Spleen (tissue), 11 donors: ENCODE measurements at regions not wholly inside any gene's neighbourhood (a gene's known extent, or its start where the extent isn't known, plus 50 kb on each side); places are given as distances from the start of the nearest gene placed in this dataset.

Source experiments
- DNase-seq: peaks from one replicate; pipeline ENCODE4 v3.0.0-alpha.2; 2020
- H3K27ac ChIP-seq, 8 donors: fragments of 200-600 bp; sonication (generic) in 7 of 8; 1 replicate in 4 of 8; 2 replicates in 4 of 8; pipeline versions ENCODE4 v1.5.0 to v1.8.0; 2016 to 2021; ENCODE audit warnings: inconsistent platforms in 4 of 8, mild to moderate bottlenecking in 4 of 8, moderate library complexity in 1 of 8
- H3K27me3 ChIP-seq, 7 donors: fragments of 200-600 bp; sonication (generic) in 6 of 7; replicated peaks in 1 of 7; 1 replicate in 4 of 7; 2 replicates in 3 of 7; pipeline versions ENCODE4 v1.5.0 to v1.8.0; 2016 to 2021; ENCODE audit warnings: inconsistent platforms in 3 of 7, mild to moderate bottlenecking in 1 of 7
- H3K36me3 ChIP-seq, 6 donors: fragments of 200-600 bp; sonication (generic) in 5 of 6; 1 replicate in 4 of 6; 2 replicates in 2 of 6; pipeline versions ENCODE4 v1.5.0 to v1.8.0; 2016 to 2021; ENCODE audit warnings: inconsistent platforms in 2 of 6
- H3K4me1 ChIP-seq, 6 donors: fragments of 200-600 bp; sonication (generic) in 5 of 6; 1 replicate in 3 of 6; 2 replicates in 3 of 6; pipeline versions ENCODE4 v1.5.0 to v1.8.0; 2016 to 2021; ENCODE audit warnings: inconsistent platforms in 3 of 6
- H3K4me3 ChIP-seq, 8 donors: fragments of 200-600 bp; sonication (generic) in 7 of 8; 1 replicate in 4 of 8; 2 replicates in 4 of 8; pipeline versions ENCODE4 v1.5.0 to v1.8.0; 2016 to 2021; ENCODE audit warnings: inconsistent platforms in 4 of 8, mild to moderate bottlenecking in 4 of 8, moderate library complexity in 2 of 8
- H3K9me3 ChIP-seq, 8 donors: fragments of 200-600 bp; sonication (generic) in 7 of 8; 1 replicate in 4 of 8; 2 replicates in 4 of 8; pipeline versions ENCODE4 v1.5.0 to v1.8.0; 2016 to 2021; ENCODE audit warnings: inconsistent platforms in 4 of 8
- POLR2A ChIP-seq, 3 donors: fragments of 450-650 bp; IDR thresholded peaks; one replicate each; pipeline ENCODE4 v1.5.1; 2017; ENCODE audit warnings: antibody characterized with exemption in 3 of 3, mild to moderate bottlenecking in 1 of 3
- POLR2AphosphoS5 ChIP-seq, 3 donors: sonication (generic); formaldehyde crosslinking; IDR thresholded peaks; one replicate each; pipeline ENCODE4 v1.5.1; 2017; ENCODE audit warnings: antibody characterized with exemption in 3 of 3
- WGBS, 5 donors: extraction: QIAGEN DNeasy Blood & Tissue Kit in 3 of 5; methylation state at CpG; one replicate each; pipeline versions ENCODE4 v1.1.5 to v1.1.7; 2013 to 2018; 5-methylcytosine and 5-hydroxymethylcytosine counted together
- intact Hi-C: fragments of 100-400 bp; cut with DNase I; formaldehyde crosslinking; loops from one replicate; pipeline ENCODE4 v1.15.0; 2023; ENCODE audit warnings: low total_unique reads
- TF ChIP-seq, protein P1 (sequence below), 11 experiments: fragments of 200-600 bp in 7 of 11; fragments of 450-650 bp in 4 of 11; sonication (generic) in 4 of 11; IDR thresholded peaks in 8 of 11; conservative IDR thresholded peaks in 3 of 11; 1 replicate in 7 of 11; 2 replicates in 4 of 11; pipeline versions ENCODE4 v1.4.0 to v1.8.0; 2016 to 2021; ENCODE audit warnings: antibody characterized with exemption in 11 of 11, inconsistent platforms in 4 of 11, mild to moderate bottlenecking in 1 of 11
- donor health status: healthy with polysubstance abuse.
- donor health status: DM: no; HTN: no; CAD: no; lungs with moderate emphysema.
- donor health status: DM: no; HTN: no; CAD: no.
- donor health status: Bipolar disorder and iron deficiency.
- donor health status: healthy.
- donor health status: DM: no; HTN: no; CAD: no.
- donor health status: DM: yes; HTN: yes; CAD: no.

DNA sequence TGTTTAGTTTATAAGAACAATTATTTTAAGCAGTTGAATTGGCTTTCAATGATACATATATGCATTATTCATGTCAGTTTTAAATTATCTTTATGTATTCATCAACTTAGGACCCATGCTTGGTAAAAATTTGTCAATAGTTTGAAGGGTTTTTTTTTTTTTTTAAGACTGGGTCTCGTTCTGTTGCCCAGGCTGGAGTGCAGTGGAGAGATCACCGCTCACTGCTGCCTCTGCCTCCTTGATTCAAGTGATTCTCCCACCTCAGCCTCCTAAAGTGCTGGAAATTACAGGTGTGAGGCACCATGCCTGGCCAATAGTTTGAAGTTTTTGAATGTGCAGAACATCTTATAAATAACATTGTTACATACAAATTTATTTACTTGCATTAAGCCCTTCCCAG lies 1671.0 kb upstream of the B3GALT2 start:
- intact Hi-C loops: no loop called here
- Histone ChIP-seq H3K36me3 (no peaks in the 10 kb centered on the region), H3K27me3 (no peaks in the 10 kb centered on the region), H3K27ac (no peak overlapping the region), H3K4me1 (no peaks in the 10 kb centered on the region), H3K9me3 (peaks cover 0 to 15% (median 4%) of the 10 kb centered on the region in 8 donors), H3K4me3 (no peak overlapping the region)
- no peak for DNase-seq
- TF ChIP-seq, protein P1, sequence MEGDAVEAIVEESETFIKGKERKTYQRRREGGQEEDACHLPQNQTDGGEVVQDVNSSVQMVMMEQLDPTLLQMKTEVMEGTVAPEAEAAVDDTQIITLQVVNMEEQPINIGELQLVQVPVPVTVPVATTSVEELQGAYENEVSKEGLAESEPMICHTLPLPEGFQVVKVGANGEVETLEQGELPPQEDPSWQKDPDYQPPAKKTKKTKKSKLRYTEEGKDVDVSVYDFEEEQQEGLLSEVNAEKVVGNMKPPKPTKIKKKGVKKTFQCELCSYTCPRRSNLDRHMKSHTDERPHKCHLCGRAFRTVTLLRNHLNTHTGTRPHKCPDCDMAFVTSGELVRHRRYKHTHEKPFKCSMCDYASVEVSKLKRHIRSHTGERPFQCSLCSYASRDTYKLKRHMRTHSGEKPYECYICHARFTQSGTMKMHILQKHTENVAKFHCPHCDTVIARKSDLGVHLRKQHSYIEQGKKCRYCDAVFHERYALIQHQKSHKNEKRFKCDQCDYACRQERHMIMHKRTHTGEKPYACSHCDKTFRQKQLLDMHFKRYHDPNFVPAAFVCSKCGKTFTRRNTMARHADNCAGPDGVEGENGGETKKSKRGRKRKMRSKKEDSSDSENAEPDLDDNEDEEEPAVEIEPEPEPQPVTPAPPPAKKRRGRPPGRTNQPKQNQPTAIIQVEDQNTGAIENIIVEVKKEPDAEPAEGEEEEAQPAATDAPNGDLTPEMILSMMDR (IDR thresholded peaks at IDR 0.05 in 8 of 11, conservative IDR thresholded peaks at IDR 0.05 in 3 of 11): no peak
- whole genome bisulfite sequencing, 5 donors: 72 to 96% (median 83%) methylated on average over 2 of the region's 2 CpGs

DNA sequence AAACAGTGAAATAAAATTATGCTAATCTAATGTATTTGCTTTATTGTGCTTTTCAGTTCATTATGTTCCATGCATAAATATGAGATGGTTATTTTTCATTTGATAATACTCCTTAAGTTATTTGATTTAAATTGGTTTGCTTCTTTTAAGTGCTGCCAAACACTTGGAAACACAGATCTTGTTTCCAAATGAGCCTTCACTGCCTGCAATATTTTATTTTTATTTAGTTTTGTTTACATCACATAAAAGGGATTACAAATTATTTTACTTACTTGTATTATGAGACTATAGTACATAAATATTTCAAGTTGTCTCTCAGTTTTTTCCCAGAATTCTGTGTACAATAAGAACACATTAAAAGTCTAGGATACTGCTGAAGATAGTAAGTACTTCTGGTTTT lies 1662.4 kb upstream of the B3GALT2 start:
- H3K27ac ChIP-seq: no peak overlapping the region
- H3K36me3 ChIP-seq: no peaks in the 10 kb centered on the region
- DNase-seq: no peak
- intact Hi-C loops: no loop called here
- TF ChIP-seq POLR2A (IDR thresholded peaks at IDR 0.05) (no peak), POLR2AphosphoS5 (IDR thresholded peaks at IDR 0.05) (no peak)
- TF ChIP-seq, protein P1 (IDR thresholded peaks at IDR 0.05 in 8 of 11, conservative IDR thresholded peaks at IDR 0.05 in 3 of 11): no peak
- no peaks in the 10 kb centered on the region for H3K27me3 ChIP-seq
- H3K9me3 ChIP-seq: no peaks in the 10 kb centered on the region
- H3K4me3 ChIP-seq: no peak overlapping the region
- H3K4me1 ChIP-seq: no peaks in the 10 kb centered on the region

DNA sequence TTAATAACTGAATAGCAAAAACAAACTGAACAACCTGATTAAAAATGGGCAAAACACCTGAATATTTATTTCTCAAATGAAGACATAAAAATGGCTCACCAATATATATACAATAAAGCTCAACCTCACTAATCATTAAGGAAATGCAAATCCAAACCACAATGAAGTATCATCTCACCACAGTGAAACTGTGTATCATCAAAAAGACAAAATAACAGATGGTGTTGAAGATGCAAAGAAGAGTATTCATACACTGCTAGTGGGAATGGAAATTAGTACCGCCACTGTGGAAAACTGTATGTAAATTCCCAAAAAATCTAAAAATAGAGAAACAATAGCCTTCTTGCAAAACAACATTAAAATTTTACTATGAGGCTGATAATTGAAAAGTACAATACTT lies 1660.1 kb upstream of the B3GALT2 start:
- no peak overlapping the region for H3K27ac ChIP-seq
- intact Hi-C loops: no loop called here
- no peaks in the 10 kb centered on the region for H3K4me1 ChIP-seq
- WGBS, 5 donors: 84 to 93% (median 86%) methylated on average over 1 of the region's 1 CpG
- H3K27me3 ChIP-seq: no peaks in the 10 kb centered on the region
- DNase-seq: no peak
- TF ChIP-seq POLR2AphosphoS5 (IDR thresholded peaks at IDR 0.05): no peak
- TF ChIP-seq, protein P1 (IDR thresholded peaks at IDR 0.05 in 8 of 11, conservative IDR thresholded peaks at IDR 0.05 in 3 of 11): no peak
- TF ChIP-seq POLR2A (IDR thresholded peaks at IDR 0.05): no peak
- H3K4me3 ChIP-seq: no peak overlapping the region
- H3K36me3 ChIP-seq: no peaks in the 10 kb centered on the region
- no peaks in the 10 kb centered on the region for H3K9me3 ChIP-seq

DNA sequence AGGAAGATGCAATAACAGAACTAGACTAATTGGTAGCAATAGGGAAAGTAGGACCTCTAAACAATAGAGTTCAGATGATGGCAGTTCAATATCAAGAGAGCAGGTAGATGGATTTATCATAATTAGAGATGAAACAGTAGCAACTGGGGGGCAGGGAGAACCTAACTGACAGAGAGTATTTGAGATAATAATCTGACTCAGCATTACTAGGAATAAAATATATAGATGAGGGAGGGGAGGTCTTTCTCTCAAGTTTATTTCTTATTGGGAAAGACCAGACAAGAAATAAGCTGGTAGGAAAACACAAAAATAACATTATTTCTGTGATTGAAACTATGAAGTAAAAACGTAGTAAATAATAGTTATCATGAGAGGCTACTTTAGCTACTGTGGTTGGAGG lies 1656.7 kb upstream of the B3GALT2 start:
- Histone ChIP-seq H3K4me1 (no peaks in the 10 kb centered on the region), H3K4me3 (no peak overlapping the region), H3K36me3 (no peaks in the 10 kb centered on the region), H3K27ac (no peak overlapping the region), H3K27me3 (no peaks in the 10 kb centered on the region), H3K9me3 (peaks cover 0 to 14% (median 1%) of the 10 kb centered on the region in 8 donors)
- TF ChIP-seq POLR2A (IDR thresholded peaks at IDR 0.05): no peak
- no peak for TF ChIP-seq POLR2AphosphoS5 (IDR thresholded peaks at IDR 0.05)
- TF ChIP-seq, protein P1 (IDR thresholded peaks at IDR 0.05 in 8 of 11, conservative IDR thresholded peaks at IDR 0.05 in 3 of 11): no peak
- intact Hi-C loops: no loop called here
- WGBS, 5 donors: 42 to 59% (median 53%) methylated on average over 1 of the region's 1 CpG
- no peak for DNase-seq
